K562 (cell line): ENCODE measurements at regions not wholly inside any gene's neighbourhood (a gene's known extent, or its start where the extent isn't known, plus 50 kb on each side); places are given as distances from the start of the nearest gene placed in this dataset.

Source experiments
- ATAC-seq: fragments of 200-7000 bp; cut with Tn5 transposase; 3 replicates; pipeline ENCODE4 v1.9.1; 2020; ENCODE audit warnings: moderate library complexity
- BruUV-seq: library from RNA; stranded (reverse); fragments of 400-500 nt; replicated peaks from 2 replicates; lab custom pipeline; 2021; lab: Mats Ljungman, UMichigan
- CTCF ChIA-PET: fragments of 300-600 bp; formaldehyde crosslinking; extraction: SDS; loops from one replicate; lab custom pipeline; 2021; ENCODE audit warnings: low intra/inter-chr PET ratio; lab: Yijun Ruan, JAX
- POLR2A ChIA-PET: fragments of 300-600, 350-650 bp; sonication (Branson Sonifier 250); formaldehyde crosslinking; extraction: SDS; loops from one replicate; lab custom pipeline; 2021; ENCODE audit warnings: antibody characterized with exemption, inconsistent platforms; lab: Yijun Ruan, JAX
- DNase-seq, 4 experiments: peaks; one replicate each; pipeline versions ENCODE4 v3.0.0 to v3.0.0-alpha.2; 2011 to 2018; ENCODE audit warnings: low spot score in 3 of 4, mixed read lengths in 3 of 4; ENCODE audit errors: extremely low read depth in 1 of 4
- FAIRE-seq: peaks from 2 replicates; lab custom pipeline; 2011; peaks lifted over from hg19 to GRCh38; lab: Jason Lieb, UNC
- H2AFZ ChIP-seq: 2 replicates; pipeline ENCODE4 v1.6.0; 2011; ENCODE audit warnings: low read depth, low read length, control low read depth, inconsistent platforms
- H3K27ac ChIP-seq: fragments of 200-600 bp; 3 replicates; pipeline ENCODE4 v1.8.0; 2011; ENCODE audit warnings: low read depth, mild to moderate bottlenecking, control low read depth, inconsistent platforms, low read length, moderate library complexity, mixed read lengths; ENCODE audit errors: extremely low read depth
- H3K27me3 ChIP-seq, 2 experiments: fragments of 300-600 bp in 1 of 2; 2 replicates in 1 of 2; 3 replicates in 1 of 2; pipeline versions ENCODE4 v1.6.0 to v1.8.0; 2011; ENCODE audit warnings: inconsistent platforms in 2 of 2, low read length in 2 of 2, mild to moderate bottlenecking in 1 of 2, mixed read lengths in 1 of 2, moderate library complexity in 1 of 2; ENCODE audit not compliant: control insufficient read depth in 2 of 2, insufficient read depth in 2 of 2
- H3K36me3 ChIP-seq: fragments of 300-600 bp; 3 replicates; pipeline ENCODE4 v1.8.0; 2011; ENCODE audit warnings: mild to moderate bottlenecking, low read length, inconsistent platforms; ENCODE audit not compliant: control insufficient read depth, insufficient read depth
- H3K4me1 ChIP-seq, 2 experiments: fragments of 200-600 bp in 1 of 2; replicated peaks in 1 of 2; 2 replicates in 1 of 2; 3 replicates in 1 of 2; pipeline versions ENCODE4 v1.5.1 to v1.8.0; 2011; ENCODE audit warnings: inconsistent platforms in 2 of 2, low read length in 2 of 2, mild to moderate bottlenecking in 1 of 2, mixed read lengths in 1 of 2, moderate library complexity in 1 of 2; ENCODE audit not compliant: control insufficient read depth in 2 of 2, insufficient read depth in 2 of 2
- H3K4me2 ChIP-seq: 2 replicates; pipeline ENCODE4 v1.6.1; 2011; ENCODE audit warnings: low read length, control low read depth, inconsistent platforms, mixed read lengths; ENCODE audit not compliant: insufficient read depth
- H3K4me3 ChIP-seq: fragments of 200-600 bp; sonication (generic), shearing (Covaris generic); 2 replicates; pipeline ENCODE4 v1.5.1; 2016; ENCODE audit warnings: control low read depth, inconsistent platforms
- H3K79me2 ChIP-seq: fragments of 200-600 bp; 3 replicates; pipeline ENCODE4 v1.8.0; 2011; ENCODE audit warnings: low read length, inconsistent platforms; ENCODE audit not compliant: control insufficient read depth, insufficient read depth
- H3K9ac ChIP-seq, 2 experiments: 2 replicates each; pipeline versions ENCODE4 v1.6.0 to v1.6.1; 2011; ENCODE audit warnings: low read depth in 2 of 2, low read length in 2 of 2, control low read depth in 1 of 2, inconsistent platforms in 1 of 2, mild to moderate bottlenecking in 1 of 2, mixed read lengths in 1 of 2; ENCODE audit not compliant: insufficient read depth in 1 of 2
- H3K9me1 ChIP-seq: one replicate; pipeline ENCODE4 v1.6.0; 2011; ENCODE audit warnings: inconsistent platforms, mild to moderate bottlenecking, low read length, moderate library complexity; ENCODE audit not compliant: control insufficient read depth, insufficient read depth
- H3K9me3 ChIP-seq: replicated peaks from 2 replicates; pipeline ENCODE4 v1.5.1; 2011; ENCODE audit warnings: low read depth, low read length, inconsistent platforms; ENCODE audit not compliant: control insufficient read depth, insufficient read depth
- H4K20me1 ChIP-seq: replicated peaks from 2 replicates; pipeline ENCODE4 v1.6.1; 2011; ENCODE audit warnings: low read length, inconsistent platforms, mixed read lengths; ENCODE audit not compliant: control insufficient read depth, insufficient read depth
- BRD9 ChIP-seq: fragments of 450-650 bp; IDR thresholded peaks from 2 replicates; pipeline ENCODE4 v1.6.1; 2018; ENCODE audit warnings: low read depth; ENCODE audit not compliant: partially characterized antibody
- CBFA2T2 ChIP-seq: fragments of 450-650 bp; conservative IDR thresholded peaks from 2 replicates; pipeline ENCODE4 v1.6.1; 2017; ENCODE audit warnings: mild to moderate bottlenecking
- GABPB2 ChIP-seq: fragments of 250-450 bp; sonication (Bioruptor Pico); conservative IDR thresholded peaks from 2 replicates; pipeline ENCODE4 v1.5.1; 2021; ENCODE audit warnings: mild to moderate bottlenecking
- HDAC8 ChIP-seq: fragments of 450-650 bp; IDR thresholded peaks from 2 replicates; pipeline ENCODE4 v1.6.1; 2016; ENCODE audit warnings: mild to moderate bottlenecking, missing genetic modification characterization, moderate library complexity, missing compliant biosample characterization
- HNRNPLL ChIP-seq: fragments of 200-400 bp; formaldehyde crosslinking; IDR thresholded peaks from 2 replicates; pipeline ENCODE4 v1.6.1; 2017; ENCODE audit warnings: low read length, low read depth, mild to moderate bottlenecking; ENCODE audit not compliant: poor library complexity, severe bottlenecking
- SREBF1 ChIP-seq: fragments of 150-350 bp; IDR thresholded peaks from 2 replicates; pipeline ENCODE4 v1.6.1; 2014; ENCODE audit warnings: antibody characterized with exemption, low read depth, low read length, borderline replicate concordance
- ZNF639 ChIP-seq, 2 experiments: fragments of 200-800 bp in 1 of 2; sonication (Bioruptor generic) in 1 of 2; sonication (generic) in 1 of 2; formaldehyde crosslinking in 1 of 2; IDR thresholded peaks in 1 of 2; conservative IDR thresholded peaks in 1 of 2; 2 replicates each; pipeline versions ENCODE4 v1.5.0 to v1.6.1; 2016 to 2020; ENCODE audit warnings: missing compliant biosample characterization in 1 of 2, missing genetic modification characterization in 1 of 2, missing genetic modification reagents in 1 of 2
- WGBS: fragments of 100-300 bp; shearing (Covaris generic); methylation state at CpG from one replicate; pipeline ENCODE4 v1.1.6; 2016; ENCODE audit warnings: low coverage, mixed read lengths; ENCODE audit not compliant: insufficient coverage; ENCODE audit errors: missing lambda C conversion rate; 5-methylcytosine and 5-hydroxymethylcytosine counted together
- in situ Hi-C: fragments of 300-500 bp; cut with MboI; formaldehyde crosslinking; loops from 4 replicates; pipeline ENCODE4 v1.15.0; 2018; ENCODE audit warnings: inconsistent platforms, mixed read lengths
- intact Hi-C: fragments of 100-400 bp; cut with micrococcal nuclease; formaldehyde crosslinking; loops from 2 replicates; pipeline ENCODE4 v1.14.2; 2022

GRCh38 chr3:127077068-127077467 is 94.2 kb downstream of the PLXNA1 start:
- no TSS peak for BruUV-seq
- ATAC-seq, result no peak
- no peak overlapping the region for H3K4me3 ChIP-seq
- H3K79me2 ChIP-seq, result no peaks in the 10 kb centered on the region
- no peaks in the 10 kb centered on the region for H3K9me1 ChIP-seq
- in situ Hi-C loops (no loop called here), intact Hi-C loops (no loop called here)
- H3K9ac ChIP-seq, result no peak overlapping the region
- H4K20me1 ChIP-seq, result no peaks in the 10 kb centered on the region
- no peaks in the 10 kb centered on the region for H3K36me3 ChIP-seq
- peaks cover 0 to 4% of the 10 kb centered on the region in 2 experiments; a peak in 2 of 5 replicates for H3K4me1 ChIP-seq
- H3K9me3 ChIP-seq, result no peaks in the 10 kb centered on the region
- ChIA-PET POLR2A (interaction anchor here (0.7 to 1.2 kb wide), 2 partner anchors 16 to 69 kb away, joined by 3 read pairs; no protein-coding TSS in a partner anchor), CTCF (no interaction called here)
- no peak overlapping the region for H3K27ac ChIP-seq
- WGBS, result 0% methylated on average over 8 of the region's 10 CpGs
- no peak overlapping the region for H3K4me2 ChIP-seq
- TF ChIP-seq BRD9, result no peak
- TF ChIP-seq HNRNPLL, result no peak
- TF ChIP-seq HDAC8, result no peak
- no peak for TF ChIP-seq ZNF639 (CRISPR knock-in tag; conservative IDR thresholded peaks at IDR 0.05 in 1 of 2, IDR thresholded peaks at IDR 0.05 in 1 of 2)
- TF ChIP-seq CBFA2T2, result no peak
- no peak for TF ChIP-seq GABPB2 (CRISPR knock-in tag)
- TF ChIP-seq SREBF1, result no peak
- TF ChIP-seq, all 486 proteins: peak for 0
- no peak for FAIRE-seq
- DNase-seq, result no peak
- Histone ChIP-seq H3K27me3 (peaks cover 0 to 34% of the 10 kb centered on the region in 2 experiments; a peak in 3 of 5 replicates), H2AFZ (no peak overlapping the region)
